Activated naive CD4-positive, alpha-beta T cell treated with anti-CD3 and anti-CD28 coated beads, Interleukin-2, amount 50 U/mL, for 72 hours (primary cell): ENCODE measurements at regions not wholly inside any gene's neighbourhood (a gene's known extent, or its start where the extent isn't known, plus 50 kb on each side); places are given as distances from the start of the nearest gene placed in this dataset.

ENCODE experiments used
- ATAC-seq, 2 donors: fragments of 150-1000 bp; cut with Tn5 transposase; 2 replicates each; pipeline ENCODE4 v1.10.0; 2021; ENCODE audit warnings: mild to moderate bottlenecking in 2 of 2, moderate library complexity in 2 of 2
- DNase-seq, 2 donors: peaks; one replicate each; pipeline ENCODE4 v3.0.0; 2021 to 2022; ENCODE audit warnings: low spot score in 2 of 2
- H3K27ac Mint-ChIP-seq, 2 donors: one replicate each; pipeline ENCODE4 v1.8.0; 2022; ENCODE audit warnings: mild to moderate bottlenecking in 2 of 2, mixed read lengths in 2 of 2
- H3K36me3 Mint-ChIP-seq, 2 donors: one replicate each; pipeline ENCODE4 v1.8.0; 2022; ENCODE audit warnings: mixed read lengths in 2 of 2
- H3K9me3 Mint-ChIP-seq, 2 donors: one replicate each; pipeline ENCODE4 v1.8.0; 2022; ENCODE audit warnings: mixed read lengths in 2 of 2

GRCh38 chr4:136036744-136037143 lies 1495.5 kb downstream of the PCDH18 start:
- Mint-ChIP-seq H3K36me3 (no peaks in the 10 kb centered on the region), H3K27ac (no peak overlapping the region), H3K9me3 (peaks cover 4 to 5% of the 10 kb centered on the region in 2 donors)
- ATAC-seq (no peak), DNase-seq (no peak)

- Mint-ChIP-seq H3K36me3 (no peaks in the 10 kb centered on the region), H3K9me3 (peaks cover 5 to 11% of the 10 kb centered on the region in 2 donors), H3K27ac (no peak overlapping the region)
- ATAC-seq (no peak), DNase-seq (no peak)
Observed at GRCh38 chr4:136032391-136032790, 1499.9 kb downstream of the PCDH18 start.

GRCh38 chr4:136025540-136025939 lies 1506.8 kb downstream of the PCDH18 start:
- peaks cover 18 to 25% of the 10 kb centered on the region in 2 donors for H3K9me3 Mint-ChIP-seq
- peaks cover 0 to 7% of the 10 kb centered on the region in 2 donors for H3K36me3 Mint-ChIP-seq
- H3K27ac Mint-ChIP-seq = no peak overlapping the region
- ATAC-seq (no peak), DNase-seq (no peak)

GRCh38 chr4:136017556-136017955 lies 1514.7 kb downstream of the PCDH18 start:
- no peak overlapping the region for H3K27ac Mint-ChIP-seq
- ATAC-seq (no peak), DNase-seq (no peak)
- peaks cover 0 to 1% of the 10 kb centered on the region in 2 donors for H3K9me3 Mint-ChIP-seq
- peaks cover 0 to under 1% of the 10 kb centered on the region in 2 donors for H3K36me3 Mint-ChIP-seq

- H3K36me3 Mint-ChIP-seq = no peaks in the 10 kb centered on the region
- no peak for ATAC-seq
- H3K9me3 Mint-ChIP-seq = no peaks in the 10 kb centered on the region
- no peak for DNase-seq
- no peak overlapping the region for H3K27ac Mint-ChIP-seq
Observed at GRCh38 chr4:136012220-136012619, 1520.1 kb downstream of the PCDH18 start.

GRCh38 chr4:136009258-136009832 lies 1522.9 kb downstream of the PCDH18 start:
- Mint-ChIP-seq H3K36me3 (no peaks in the 10 kb centered on the region), H3K27ac (no peak overlapping the region), H3K9me3 (peaks cover 0 to 2% of the 10 kb centered on the region in 2 donors)
- ATAC-seq (no peak), DNase-seq (no peak)

- Mint-ChIP-seq H3K36me3 (no peaks in the 10 kb centered on the region), H3K9me3 (peaks cover 0 to 4% of the 10 kb centered on the region in 2 donors), H3K27ac (no peak overlapping the region)
- ATAC-seq (no peak), DNase-seq (no peak)
Observed at GRCh38 chr4:136007991-136008390, 1524.3 kb downstream of the PCDH18 start.

GRCh38 chr4:136002316-136002715 lies 1530.0 kb downstream of the PCDH18 start:
- H3K27ac Mint-ChIP-seq = no peak overlapping the region
- peaks cover 7 to 17% of the 10 kb centered on the region in 2 donors for H3K9me3 Mint-ChIP-seq
- ATAC-seq = no peak
- no peak for DNase-seq
- H3K36me3 Mint-ChIP-seq = no peaks in the 10 kb centered on the region

- DNase-seq (no peak), ATAC-seq (no peak)
- H3K27ac Mint-ChIP-seq = no peak overlapping the region
- H3K9me3 Mint-ChIP-seq = peaks cover 7 to 17% of the 10 kb centered on the region in 2 donors
- H3K36me3 Mint-ChIP-seq = no peaks in the 10 kb centered on the region
Observed at GRCh38 chr4:136001791-136002190, 1530.5 kb downstream of the PCDH18 start.

GRCh38 chr4:136000246-136000645 lies 1532.0 kb downstream of the PCDH18 start:
- no peak for DNase-seq
- H3K27ac Mint-ChIP-seq = no peak overlapping the region
- no peaks in the 10 kb centered on the region for H3K36me3 Mint-ChIP-seq
- ATAC-seq = no peak
- H3K9me3 Mint-ChIP-seq = peaks cover 10 to 17% of the 10 kb centered on the region in 2 donors

- ATAC-seq = no peak
- Mint-ChIP-seq H3K27ac (no peak overlapping the region), H3K36me3 (no peaks in the 10 kb centered on the region), H3K9me3 (peaks cover 6 to 14% of the 10 kb centered on the region in 2 donors)
- DNase-seq = no peak
Observed at GRCh38 chr4:135994360-135994759, 1537.9 kb downstream of the PCDH18 start.

- Mint-ChIP-seq H3K27ac (no peak overlapping the region), H3K36me3 (no peaks in the 10 kb centered on the region), H3K9me3 (peaks cover 0 to 7% of the 10 kb centered on the region in 2 donors)
- ATAC-seq = no peak
- DNase-seq = no peak
Observed at GRCh38 chr4:135976860-135977259, 1555.4 kb downstream of the PCDH18 start.

GRCh38 chr4:135966936-135967335 lies 1565.4 kb downstream of the PCDH18 start:
- Mint-ChIP-seq H3K27ac (no peak overlapping the region), H3K36me3 (peaks cover 0 to 5% of the 10 kb centered on the region in 2 donors), H3K9me3 (peaks cover 7 to 9% of the 10 kb centered on the region in 2 donors)
- no peak for DNase-seq
- no peak for ATAC-seq

- Mint-ChIP-seq H3K36me3 (peaks cover 0 to 9% of the 10 kb centered on the region in 2 donors), H3K27ac (no peak overlapping the region), H3K9me3 (peaks cover 17 to 18% of the 10 kb centered on the region in 2 donors)
- DNase-seq (no peak), ATAC-seq (no peak)
Observed at GRCh38 chr4:135963009-135963408, 1569.3 kb downstream of the PCDH18 start.

- H3K27ac Mint-ChIP-seq = no peak overlapping the region
- H3K36me3 Mint-ChIP-seq = no peaks in the 10 kb centered on the region
- no peak for DNase-seq
- ATAC-seq = no peak
- H3K9me3 Mint-ChIP-seq = peaks cover 0 to 8% of the 10 kb centered on the region in 2 donors
Observed at GRCh38 chr4:135949931-135950330, 1582.4 kb downstream of the PCDH18 start.

- Mint-ChIP-seq H3K9me3 (peaks cover 0 to under 1% of the 10 kb centered on the region in 2 donors), H3K27ac (no peak overlapping the region), H3K36me3 (no peaks in the 10 kb centered on the region)
- no peak for DNase-seq
- ATAC-seq = no peak
Observed at GRCh38 chr4:135948797-135949196, 1583.5 kb downstream of the PCDH18 start.

- no peak for ATAC-seq
- H3K27ac Mint-ChIP-seq = no peak overlapping the region
Observed at GRCh38 chr4:135941671-135942070, 1590.6 kb downstream of the PCDH18 start.

GRCh38 chr4:135934026-135934425 lies 1598.3 kb downstream of the PCDH18 start:
- ATAC-seq = no peak
- Mint-ChIP-seq H3K9me3 (peaks cover 12 to 17% of the 10 kb centered on the region in 2 donors), H3K27ac (no peak overlapping the region), H3K36me3 (no peaks in the 10 kb centered on the region)
- DNase-seq = no peak

More at GRCh38 chr4:135941671-135942070, 1590.6 kb downstream of the PCDH18 start:
- Mint-ChIP-seq H3K36me3 (no peaks in the 10 kb centered on the region), H3K9me3 (peaks cover 6% of the 10 kb centered on the region in 2 donors)
- no peak for DNase-seq
